HPDE6-E6E7 (cell line): ENCODE measurements at regions not wholly inside any gene's neighbourhood (a gene's known extent, or its start where the extent isn't known, plus 50 kb on each side); places are given as distances from the start of the nearest gene placed in this dataset.
"Not testable (repeated sequence)": the region's sequence is repeated elsewhere in the genome, so short reads cannot be mapped to it uniquely, and the experiment has no call there.

Experiments
- DNase-seq: peaks from one replicate; pipeline ENCODE4 v3.0.0; 2011; ENCODE audit warnings: missing footprints; ENCODE audit errors: extremely low spot score

- DNase-seq: no peak
Observed at GRCh38 chr2:65957454-65957853, 477.5 kb upstream of the MEIS1 start.

GRCh38 chr2:65955259-65955658 lies 479.7 kb upstream of the MEIS1 start:
- no peak for DNase-seq

GRCh38 chr2:65952966-65953761 lies 481.8 kb upstream of the MEIS1 start:
- no peak for DNase-seq

GRCh38 chr2:65944213-65944612 lies 490.7 kb upstream of the MEIS1 start:
- no peak for DNase-seq

GRCh38 chr2:65943099-65943786 lies 491.7 kb upstream of the MEIS1 start:
- no peak for DNase-seq

GRCh38 chr2:65940856-65941255 lies 494.1 kb upstream of the MEIS1 start:
- no peak for DNase-seq

GRCh38 chr2:65939687-65940086 lies 495.2 kb upstream of the MEIS1 start:
- DNase-seq: no peak

- DNase-seq: no peak
Observed at GRCh38 chr2:65937379-65938160, 497.4 kb upstream of the MEIS1 start.

- no peak for DNase-seq
Observed at GRCh38 chr2:65934992-65935629, 499.8 kb upstream of the MEIS1 start.

GRCh38 chr2:65932571-65932970 lies 500.2 kb upstream of the SPRED2 start:
- no peak for DNase-seq

- DNase-seq: no peak
Observed at GRCh38 chr2:65931056-65931455, 498.7 kb upstream of the SPRED2 start.

GRCh38 chr2:65930259-65930658 lies 497.9 kb upstream of the SPRED2 start:
- DNase-seq: no peak

GRCh38 chr2:65929664-65930063 lies 497.3 kb upstream of the SPRED2 start:
- not testable (repeated sequence) for DNase-seq

GRCh38 chr2:65922794-65923193 lies 490.4 kb upstream of the SPRED2 start:
- DNase-seq: no peak

GRCh38 chr2:65922030-65922429 lies 489.6 kb upstream of the SPRED2 start:
- DNase-seq: no peak

- DNase-seq: no peak
Observed at GRCh38 chr2:65921116-65921515, 488.7 kb upstream of the SPRED2 start.

- no peak for DNase-seq
Observed at GRCh38 chr2:65920659-65921058, 488.3 kb upstream of the SPRED2 start.

GRCh38 chr2:65919550-65920188 lies 487.3 kb upstream of the SPRED2 start:
- DNase-seq: no peak

- DNase-seq: no peak
Observed at GRCh38 chr2:65918760-65919187, 486.4 kb upstream of the SPRED2 start.

GRCh38 chr2:65917986-65918385 lies 485.6 kb upstream of the SPRED2 start:
- no peak for DNase-seq

GRCh38 chr2:65916785-65917295 lies 484.4 kb upstream of the SPRED2 start:
- DNase-seq: no peak
